ENCODE measurements at regions not wholly inside any gene's neighbourhood (a gene's known extent, or its start where the extent isn't known, plus 50 kb on each side); places are given as distances from the start of the nearest gene placed in this dataset.

GRCh38 chr6:48560408-48560807, 449.4 kb upstream of the PTCHD4 start:
- peak; percentile 73 for DNase-seq (ENCODE audit: low read depth)

GRCh38 chr6:48553467-48554189, 442.6 kb upstream of the PTCHD4 start:
- no peak for TF ChIP-seq CTCF (IDR thresholded peaks at IDR 0.05; ENCODE audit: insufficient read depth, low read length, severe bottlenecking)
- FAIRE-seq (no peak), DNase-seq (ENCODE audit: low read depth) (peak; percentile 4)
- H3K36me3 ChIP-seq (ENCODE audit: control insufficient read depth, insufficient read depth, low read length) = no peaks in the 10 kb centered on the region
- no peak overlapping the region for H3K4me3 ChIP-seq (ENCODE audit: low read depth, low read length)
- H3K27me3 ChIP-seq (ENCODE audit: control insufficient read depth, insufficient read depth, low read length) = no peaks in the 10 kb centered on the region

More at GRCh38 chr6:48560408-48560807, 449.4 kb upstream of the PTCHD4 start:
- FAIRE-seq = peak; percentile 68
- Histone ChIP-seq H3K36me3 (ENCODE audit: control insufficient read depth, insufficient read depth, low read length) (no peaks in the 10 kb centered on the region), H3K4me3 (ENCODE audit: low read depth, low read length) (no peak overlapping the region), H3K27me3 (ENCODE audit: control insufficient read depth, insufficient read depth, low read length) (no peaks in the 10 kb centered on the region)
- TF ChIP-seq CTCF (IDR thresholded peaks at IDR 0.05; ENCODE audit: insufficient read depth, low read length, severe bottlenecking) = no peak

GRCh38 chr6:48552905-48553304, 441.9 kb upstream of the PTCHD4 start:
- no peak for FAIRE-seq

DNA sequence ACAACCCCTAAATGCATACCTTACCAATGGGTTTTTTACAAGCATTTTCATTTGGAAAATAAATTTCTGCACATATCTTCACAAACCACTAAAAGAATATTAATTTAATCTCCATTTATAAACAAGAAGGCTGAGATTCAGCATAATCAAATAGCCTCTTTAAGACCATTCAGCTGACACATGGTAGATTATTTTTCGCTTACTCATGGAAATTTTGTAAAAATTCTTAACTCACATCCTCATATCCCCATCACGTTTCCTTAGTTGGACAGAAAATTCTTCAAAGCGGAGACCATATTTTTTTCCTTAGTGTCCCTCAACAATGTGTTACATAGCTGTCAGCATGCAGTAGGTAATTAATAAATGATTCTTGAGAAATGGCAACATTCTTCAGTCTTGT, 439.6 kb upstream of the PTCHD4 start:
- no peak for DNase-seq (ENCODE audit: low read depth)
- TF ChIP-seq CTCF (IDR thresholded peaks at IDR 0.05; ENCODE audit: insufficient read depth, low read length, severe bottlenecking) = no peak

More at GRCh38 chr6:48552905-48553304, 441.9 kb upstream of the PTCHD4 start:
- Histone ChIP-seq H3K36me3 (ENCODE audit: control insufficient read depth, insufficient read depth, low read length) (no peaks in the 10 kb centered on the region), H3K4me3 (ENCODE audit: low read depth, low read length) (no peak overlapping the region), H3K27me3 (ENCODE audit: control insufficient read depth, insufficient read depth, low read length) (no peaks in the 10 kb centered on the region)
- DNase-seq (ENCODE audit: low read depth) = no peak
- TF ChIP-seq CTCF (IDR thresholded peaks at IDR 0.05; ENCODE audit: insufficient read depth, low read length, severe bottlenecking) = no peak

GRCh38 chr6:48542191-48542590, 431.2 kb upstream of the PTCHD4 start:
- DNase-seq (ENCODE audit: low read depth) (peak; percentile 22), FAIRE-seq (no peak)
- Histone ChIP-seq H3K27me3 (ENCODE audit: control insufficient read depth, insufficient read depth, low read length) (no peaks in the 10 kb centered on the region), H3K36me3 (ENCODE audit: control insufficient read depth, insufficient read depth, low read length) (no peaks in the 10 kb centered on the region), H3K4me3 (ENCODE audit: low read depth, low read length) (no peak overlapping the region)
- no peak for TF ChIP-seq CTCF (IDR thresholded peaks at IDR 0.05; ENCODE audit: insufficient read depth, low read length, severe bottlenecking)

More for the DNA sequence above, 439.6 kb upstream of the PTCHD4 start:
- Histone ChIP-seq H3K27me3 (ENCODE audit: control insufficient read depth, insufficient read depth, low read length) (no peaks in the 10 kb centered on the region), H3K36me3 (ENCODE audit: control insufficient read depth, insufficient read depth, low read length) (no peaks in the 10 kb centered on the region), H3K4me3 (ENCODE audit: low read depth, low read length) (no peak overlapping the region)
- FAIRE-seq = no peak

DNA sequence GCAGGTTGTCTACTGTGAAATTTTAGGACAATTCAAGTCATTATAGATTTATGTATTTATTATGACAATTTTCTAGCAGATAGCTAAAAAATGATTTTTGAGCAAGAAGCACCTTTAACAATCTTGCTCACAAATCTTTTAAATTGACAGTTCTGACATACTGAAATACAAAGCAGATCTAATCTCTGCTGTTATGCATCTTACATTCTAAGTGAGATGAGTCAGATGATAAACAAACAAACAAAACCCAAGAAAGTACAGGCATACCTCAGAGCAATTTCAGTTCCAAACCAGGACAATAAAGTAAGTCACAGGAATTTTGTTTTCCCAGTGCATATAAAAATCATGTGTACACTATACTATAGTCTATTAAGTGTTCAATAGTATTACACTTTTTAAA, 430.7 kb upstream of the PTCHD4 start:
- no peaks in the 10 kb centered on the region for H3K36me3 ChIP-seq (ENCODE audit: control insufficient read depth, insufficient read depth, low read length)
- no peaks in the 10 kb centered on the region for H3K27me3 ChIP-seq (ENCODE audit: control insufficient read depth, insufficient read depth, low read length)
- peak; percentile 66 for DNase-seq (ENCODE audit: low read depth)
- no peak for FAIRE-seq
- no peak for TF ChIP-seq CTCF (IDR thresholded peaks at IDR 0.05; ENCODE audit: insufficient read depth, low read length, severe bottlenecking)
- H3K4me3 ChIP-seq (ENCODE audit: low read depth, low read length) = no peak overlapping the region
